Gastroesophageal sphincter (tissue), 4 donors: ENCODE measurements at regions not wholly inside any gene's neighbourhood (a gene's known extent, or its start where the extent isn't known, plus 50 kb on each side); places are given as distances from the start of the nearest gene placed in this dataset.

Source experiments
- ATAC-seq: fragments of 150-250 bp; one replicate; pipeline ENCODE4 v1.9.1; 2016; ENCODE audit warnings: mild to moderate bottlenecking, moderate library complexity
- H3K27ac ChIP-seq, 4 donors: fragments of 200-600 bp; sonication (generic) in 3 of 4; 1 replicate in 3 of 4; 2 replicates in 1 of 4; pipeline ENCODE4 v1.5.1; 2016 to 2019
- H3K27me3 ChIP-seq: fragments of 200-600 bp; sonication (generic); one replicate; pipeline ENCODE4 v1.5.1; 2019
- H3K36me3 ChIP-seq, 2 donors: fragments of 200-600 bp; sonication (generic); one replicate each; pipeline ENCODE4 v1.5.1; 2019; ENCODE audit warnings: control low read depth in 1 of 2
- H3K4me1 ChIP-seq, 3 donors: fragments of 200-600 bp; sonication (generic); 1 replicate in 2 of 3; 2 replicates in 1 of 3; pipeline ENCODE4 v1.5.1; 2016 to 2019; ENCODE audit warnings: control low read depth in 2 of 3
- H3K4me3 ChIP-seq, 2 donors: fragments of 200-600 bp; sonication (generic); one replicate each; pipeline ENCODE4 v1.5.1; 2019; ENCODE audit warnings: mild to moderate bottlenecking in 1 of 2, moderate library complexity in 1 of 2
- H3K9me3 ChIP-seq, 3 donors: fragments of 200-600 bp; sonication (generic); one replicate each; pipeline ENCODE4 v1.5.1; 2017 to 2019; ENCODE audit warnings: control low read depth in 2 of 3
- CTCF ChIP-seq, 4 experiments: fragments of 200-600 bp in 2 of 4; fragments of 450-650 bp in 2 of 4; sonication (generic) in 1 of 4; IDR thresholded peaks; one replicate each; pipeline ENCODE4 v1.5.1; 2017 to 2019; ENCODE audit warnings: antibody characterized with exemption in 4 of 4, mild to moderate bottlenecking in 2 of 4, moderate library complexity in 2 of 4
- EP300 ChIP-seq: sonication (generic); formaldehyde crosslinking; IDR thresholded peaks from one replicate; pipeline ENCODE4 v1.6.1; 2017; ENCODE audit warnings: antibody characterized with exemption, mild to moderate bottlenecking
- POLR2A ChIP-seq, 2 donors: fragments of 450-650 bp; IDR thresholded peaks; one replicate each; pipeline ENCODE4 v1.6.1; 2017; ENCODE audit warnings: antibody characterized with exemption in 2 of 2, mild to moderate bottlenecking in 2 of 2, moderate library complexity in 1 of 2
- POLR2AphosphoS5 ChIP-seq: sonication (generic); formaldehyde crosslinking; IDR thresholded peaks from one replicate; pipeline ENCODE4 v1.6.1; 2017; ENCODE audit warnings: antibody characterized with exemption
- WGBS, 2 donors: methylation state at CpG; one replicate each; pipeline ENCODE4 v1.1.5; 2018; ENCODE audit warnings: low coverage in 1 of 2; 5-methylcytosine and 5-hydroxymethylcytosine counted together

GRCh38 chr6:25165177-25165576 lies 114.0 kb upstream of the CARMIL1 start:
- no peaks in the 10 kb centered on the region for H3K36me3 ChIP-seq
- H3K4me1 ChIP-seq = peaks cover 0 to 6% (median 0%) of the 10 kb centered on the region in 3 donors
- H3K4me3 ChIP-seq = no peak overlapping the region
- WGBS, 2 donors = 85 to 94% methylated on average over 2 to 5 of the region's 7 CpGs
- ATAC-seq = no peak
- no peak for TF ChIP-seq EP300
- TF ChIP-seq POLR2AphosphoS5 = no peak
- no peak for TF ChIP-seq CTCF (IDR thresholded peaks at IDR 0.05)
- TF ChIP-seq POLR2A (IDR thresholded peaks at IDR 0.05) = no peak
- no peaks in the 10 kb centered on the region for H3K27me3 ChIP-seq
- H3K9me3 ChIP-seq = peaks cover 0 to 1% (median 0%) of the 10 kb centered on the region in 3 donors
- no peak overlapping the region for H3K27ac ChIP-seq

- ATAC-seq = no peak
- no peak overlapping the region for H3K27ac ChIP-seq
- 70 to 80% methylated on average over 1 of the region's 1 CpG for WGBS, 2 donors
- H3K9me3 ChIP-seq = no peaks in the 10 kb centered on the region
- H3K27me3 ChIP-seq = no peaks in the 10 kb centered on the region
- H3K4me3 ChIP-seq = no peak overlapping the region
- H3K36me3 ChIP-seq = no peaks in the 10 kb centered on the region
- TF ChIP-seq CTCF (IDR thresholded peaks at IDR 0.05) (no peak), POLR2AphosphoS5 (no peak), EP300 (no peak), POLR2A (IDR thresholded peaks at IDR 0.05) (no peak)
- H3K4me1 ChIP-seq = peaks cover 0 to 6% (median 0%) of the 10 kb centered on the region in 3 donors
These were observed 113.4 kb upstream of the CARMIL1 start for GRCh38 chr6:25165800-25166199.

- no peak for TF ChIP-seq POLR2A (IDR thresholded peaks at IDR 0.05)
- TF ChIP-seq EP300 = no peak
- no peak for TF ChIP-seq POLR2AphosphoS5
- no peak for TF ChIP-seq CTCF (IDR thresholded peaks at IDR 0.05)
- 59 to 66% methylated on average over 5 to 6 of the region's 6 CpGs for WGBS, 2 donors
- Histone ChIP-seq H3K4me1 (peaks cover 0 to 6% (median 0%) of the 10 kb centered on the region in 3 donors), H3K36me3 (no peaks in the 10 kb centered on the region), H3K9me3 (no peaks in the 10 kb centered on the region), H3K27me3 (no peaks in the 10 kb centered on the region), H3K27ac (no peak overlapping the region), H3K4me3 (no peak overlapping the region)
- ATAC-seq = no peak
These were observed 112.0 kb upstream of the CARMIL1 start for GRCh38 chr6:25166955-25167748.

- no peak overlapping the region for H3K27ac ChIP-seq
These were observed 111.2 kb upstream of the CARMIL1 start for GRCh38 chr6:25167961-25168360.

More at GRCh38 chr6:25167961-25168360, 111.2 kb upstream of the CARMIL1 start:
- Histone ChIP-seq H3K27me3 (no peaks in the 10 kb centered on the region), H3K4me1 (peaks cover 0 to 6% (median 0%) of the 10 kb centered on the region in 3 donors), H3K9me3 (no peaks in the 10 kb centered on the region), H3K36me3 (no peaks in the 10 kb centered on the region), H3K4me3 (no peak overlapping the region)
- no peak for ATAC-seq
- WGBS, 2 donors = 55% methylated on average over 1 of the region's 1 CpG; no CpG with 5 or more reads in 1 of the 2 donors
- TF ChIP-seq CTCF (IDR thresholded peaks at IDR 0.05) (no peak), POLR2A (IDR thresholded peaks at IDR 0.05) (no peak), POLR2AphosphoS5 (no peak), EP300 (no peak)
